GM10266 (cell line): ENCODE measurements at regions not wholly inside any gene's neighbourhood (a gene's known extent, or its start where the extent isn't known, plus 50 kb on each side); places are given as distances from the start of the nearest gene placed in this dataset.
A peak's percentile ranks its signal among the peaks of the same experiment; 100 is the strongest.

ENCODE experiments used
- DNase-seq: peaks from one replicate; pipeline ENCODE4 v3.0.0; 2012; ENCODE audit errors: extremely low spot score
- TF ChIP-seq, protein P1 (sequence below): IDR thresholded peaks from 2 replicates; pipeline ENCODE4 v1.5.1; 2012; ENCODE audit warnings: mild to moderate bottlenecking, low read depth; ENCODE audit not compliant: control insufficient read depth, insufficient read depth; ENCODE audit errors: missing control alignments

DNA sequence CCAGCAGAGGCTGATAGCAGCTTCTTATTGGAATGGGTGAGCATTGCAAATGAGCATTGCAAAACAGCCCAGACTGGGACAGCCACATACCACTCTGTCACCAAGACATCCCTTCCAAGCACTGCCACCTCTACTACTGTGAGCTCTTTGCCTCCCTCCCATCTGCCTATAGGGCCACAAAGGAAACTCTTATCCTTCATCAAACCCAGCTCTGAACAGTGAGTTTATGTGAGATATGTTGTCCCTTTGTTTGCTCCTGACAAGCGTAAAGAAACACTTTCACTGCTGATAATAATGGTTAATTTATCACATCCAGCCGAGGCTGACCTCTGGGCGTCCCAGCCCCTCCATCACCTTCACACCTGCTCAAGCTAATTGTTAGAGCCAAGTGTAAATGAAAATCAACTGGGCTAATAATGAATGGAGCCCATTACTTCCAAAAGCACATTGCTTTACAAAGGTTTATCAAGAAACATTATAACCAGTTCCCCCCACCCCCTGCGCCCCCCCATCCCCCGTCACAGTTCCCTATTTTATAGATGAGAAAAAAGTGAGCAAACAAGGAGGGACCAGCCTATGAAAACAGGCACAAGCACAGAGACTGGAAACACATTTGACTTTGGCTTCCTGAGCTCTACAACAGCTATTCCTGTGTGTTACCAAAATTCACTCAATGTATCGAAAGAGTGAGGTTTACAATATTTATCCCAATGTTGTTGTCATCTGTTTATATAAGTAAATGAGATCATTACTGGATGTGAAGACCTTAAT is 146.3 kb downstream of the ANXA2 start:
- TF ChIP-seq, protein P1, sequence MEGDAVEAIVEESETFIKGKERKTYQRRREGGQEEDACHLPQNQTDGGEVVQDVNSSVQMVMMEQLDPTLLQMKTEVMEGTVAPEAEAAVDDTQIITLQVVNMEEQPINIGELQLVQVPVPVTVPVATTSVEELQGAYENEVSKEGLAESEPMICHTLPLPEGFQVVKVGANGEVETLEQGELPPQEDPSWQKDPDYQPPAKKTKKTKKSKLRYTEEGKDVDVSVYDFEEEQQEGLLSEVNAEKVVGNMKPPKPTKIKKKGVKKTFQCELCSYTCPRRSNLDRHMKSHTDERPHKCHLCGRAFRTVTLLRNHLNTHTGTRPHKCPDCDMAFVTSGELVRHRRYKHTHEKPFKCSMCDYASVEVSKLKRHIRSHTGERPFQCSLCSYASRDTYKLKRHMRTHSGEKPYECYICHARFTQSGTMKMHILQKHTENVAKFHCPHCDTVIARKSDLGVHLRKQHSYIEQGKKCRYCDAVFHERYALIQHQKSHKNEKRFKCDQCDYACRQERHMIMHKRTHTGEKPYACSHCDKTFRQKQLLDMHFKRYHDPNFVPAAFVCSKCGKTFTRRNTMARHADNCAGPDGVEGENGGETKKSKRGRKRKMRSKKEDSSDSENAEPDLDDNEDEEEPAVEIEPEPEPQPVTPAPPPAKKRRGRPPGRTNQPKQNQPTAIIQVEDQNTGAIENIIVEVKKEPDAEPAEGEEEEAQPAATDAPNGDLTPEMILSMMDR = no peak
- DNase-seq = no peak

DNA sequence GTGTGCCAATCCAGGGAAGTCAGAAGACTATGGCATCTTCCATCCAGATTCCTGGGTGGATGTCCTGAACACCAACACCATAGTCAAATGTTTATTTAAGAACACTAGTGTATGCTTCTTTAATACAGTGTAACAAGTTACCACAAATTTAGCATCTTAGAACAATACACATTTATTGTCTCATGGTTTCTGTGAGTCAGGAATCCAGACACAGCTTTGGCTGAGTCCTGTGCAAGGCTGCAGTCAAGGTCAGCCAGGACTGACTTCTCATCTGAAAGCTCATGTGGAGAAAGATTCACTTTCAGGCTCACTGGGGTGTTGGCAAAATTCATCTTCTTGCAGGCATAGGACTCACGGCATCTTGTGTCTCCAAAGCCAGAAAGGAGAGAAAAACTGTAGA is 143.4 kb downstream of the ANXA2 start:
- TF ChIP-seq, protein P1 = no peak
- DNase-seq = no peak

DNA sequence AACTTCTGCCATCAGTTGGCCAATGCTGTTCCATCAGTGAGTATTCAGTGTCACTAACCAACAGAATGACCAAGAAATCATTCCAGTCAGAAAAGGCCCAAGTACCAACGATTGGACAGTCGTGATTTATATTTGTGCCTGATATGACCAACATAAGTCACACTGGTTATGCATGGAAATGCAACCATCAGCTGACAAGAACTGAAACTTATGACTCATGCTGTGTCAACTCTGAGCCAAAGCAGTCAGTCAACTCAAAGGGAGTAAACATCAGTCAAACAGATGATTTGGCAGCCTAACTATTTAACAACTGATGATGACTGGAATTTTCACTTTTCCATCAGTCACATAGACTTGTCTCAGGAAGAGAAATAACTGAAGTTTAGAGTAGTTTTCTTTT is 142.4 kb downstream of the ANXA2 start:
- DNase-seq = peak; percentile 35
- TF ChIP-seq, protein P1 = no peak

DNA sequence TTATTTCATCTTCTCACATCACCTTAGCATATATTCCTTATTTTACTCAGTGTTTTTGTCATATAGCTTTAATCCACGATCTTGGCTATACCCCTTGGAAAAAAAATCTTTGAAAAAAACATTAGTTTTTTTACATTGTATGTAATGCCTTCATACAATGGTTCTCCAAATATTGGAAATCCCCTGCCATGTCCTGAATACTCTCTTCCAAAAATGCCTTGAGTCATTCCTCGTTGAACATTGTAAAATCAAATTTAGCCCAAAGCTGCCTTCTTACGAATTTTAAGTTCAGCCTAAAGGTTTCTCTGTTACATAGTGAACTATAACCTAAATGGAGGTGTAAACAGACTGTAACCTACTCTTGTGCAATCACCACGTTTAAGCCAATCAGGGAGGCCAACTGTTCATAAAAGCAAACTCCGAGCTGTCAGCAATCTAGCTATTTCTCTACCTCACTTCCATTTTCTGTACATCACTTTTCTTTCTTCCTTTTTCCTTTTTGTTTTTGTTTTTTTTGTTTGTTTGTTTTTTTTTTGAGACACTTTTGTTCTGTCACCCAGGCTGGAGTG is 140.1 kb downstream of the ANXA2 start:
- TF ChIP-seq, protein P1 = no peak

DNA sequence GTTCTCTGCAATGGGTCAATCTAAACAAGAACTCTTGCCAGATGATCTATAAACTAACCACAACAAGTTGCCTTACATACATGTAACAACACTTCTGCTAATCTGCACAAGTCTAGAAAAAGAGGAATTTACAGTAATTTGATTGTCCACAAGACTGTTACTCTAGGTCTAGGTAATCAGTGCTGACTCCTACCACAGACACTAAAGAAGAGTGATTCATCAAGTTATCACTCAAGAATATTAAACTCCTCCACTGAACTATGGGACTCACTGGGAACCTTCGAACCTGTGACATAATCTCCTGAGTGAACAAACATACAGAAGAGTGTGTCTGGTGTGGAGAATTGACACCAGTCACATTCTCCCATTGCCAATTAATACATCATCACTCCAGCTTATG is 138.3 kb downstream of the ANXA2 start:
- no peak for DNase-seq
- TF ChIP-seq, protein P1 = no peak

More for the DNA sequence above, 140.1 kb downstream of the ANXA2 start:
- DNase-seq = no peak

DNA sequence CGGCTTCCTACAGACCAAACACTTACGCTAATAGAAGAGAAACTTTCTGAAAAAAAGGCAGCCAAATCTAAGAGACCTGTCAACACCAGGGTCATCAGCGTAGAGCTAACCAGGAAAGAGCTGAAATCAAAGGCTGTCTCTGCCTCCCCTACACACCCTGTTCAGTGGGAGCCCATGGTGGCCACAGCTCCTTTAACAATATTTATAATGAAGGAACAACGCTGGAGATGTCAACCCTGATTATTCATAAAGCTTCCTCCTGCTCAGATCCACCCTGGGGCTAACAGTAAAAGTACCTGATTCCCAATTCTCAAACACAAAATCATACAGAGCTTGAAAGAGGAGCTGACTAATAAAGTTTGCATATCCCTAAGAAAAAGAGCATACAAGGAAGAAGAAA is 133.7 kb downstream of the ANXA2 start:
- TF ChIP-seq, protein P1 = no peak
- DNase-seq = no peak

DNA sequence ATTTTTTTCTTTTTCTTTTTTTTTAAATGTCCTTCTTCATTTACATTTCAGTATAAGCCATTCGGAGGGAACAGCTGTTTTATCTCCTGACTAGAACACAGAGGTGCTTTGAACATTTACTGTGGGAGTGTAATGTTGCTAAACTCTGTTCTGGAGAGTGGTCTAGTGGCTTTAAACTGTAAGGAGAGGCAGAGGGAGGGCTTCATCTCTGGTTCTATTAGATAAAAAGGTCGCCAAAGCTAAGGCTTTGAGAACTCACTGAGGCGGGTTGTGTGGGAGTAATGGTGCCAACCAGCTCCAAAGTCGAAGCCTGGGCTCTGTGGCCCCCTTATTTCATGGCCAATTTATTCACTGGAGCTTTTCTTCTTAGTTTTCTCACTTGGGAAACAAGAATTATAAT is 133.2 kb downstream of the ANXA2 start:
- TF ChIP-seq, protein P1 = no peak
- DNase-seq = no peak
